WTC11 (cell line): ENCODE measurements at regions not wholly inside any gene's neighbourhood (a gene's known extent, or its start where the extent isn't known, plus 50 kb on each side); places are given as distances from the start of the nearest gene placed in this dataset.

Source experiments
- ATAC-seq: fragments of 200-7000 bp; cut with Tn5 transposase; 2 replicates; pipeline ENCODE4 v1.10.0; 2021; ENCODE audit warnings: mild to moderate bottlenecking, moderate library complexity
- CTCF ChIA-PET: fragments of 300-600 bp; sonication (Branson Sonifier 250); formaldehyde crosslinking; loops from one replicate; lab custom pipeline; 2021; ENCODE audit warnings: antibody characterized with exemption; lab: Charles Lee
- POLR2A ChIA-PET: fragments of 350-600 bp; sonication (Branson Sonifier 250); formaldehyde crosslinking; loops from one replicate; lab custom pipeline; 2021; ENCODE audit warnings: antibody characterized with exemption; lab: Charles Lee
- DNase-seq: peaks from one replicate; pipeline ENCODE4 v3.0.0; 2021; ENCODE audit warnings: low spot score
- H3K27ac Mint-ChIP-seq: 2 replicates; pipeline ENCODE4 v1.8.0; 2021; ENCODE audit warnings: mixed read lengths
- H3K27me3 Mint-ChIP-seq: 2 replicates; pipeline ENCODE4 v1.8.0; 2021; ENCODE audit warnings: low read depth, mild to moderate bottlenecking, moderate library complexity, mixed read lengths
- H3K36me3 Mint-ChIP-seq: 2 replicates; pipeline ENCODE4 v1.8.0; 2021; ENCODE audit warnings: mixed read lengths
- H3K4me1 Mint-ChIP-seq: 2 replicates; pipeline ENCODE4 v1.8.0; 2022; ENCODE audit warnings: mixed read lengths
- H3K4me3 Mint-ChIP-seq: 2 replicates; pipeline ENCODE4 v1.8.0; 2021; ENCODE audit warnings: mild to moderate bottlenecking, moderate library complexity, mixed read lengths
- H3K9me3 Mint-ChIP-seq: 2 replicates; pipeline ENCODE4 v1.8.0; 2021; ENCODE audit warnings: mixed read lengths
- AR ChIP-seq: fragments of 250-450 bp; sonication (Bioruptor Pico); IDR thresholded peaks from 2 replicates; pipeline ENCODE4 v1.9.0; 2021; ENCODE audit warnings: mild to moderate bottlenecking
- ATF6 ChIP-seq: sonication (generic); formaldehyde crosslinking; IDR thresholded peaks from 2 replicates; pipeline ENCODE4 v1.8.1; 2023; ENCODE audit warnings: mild to moderate bottlenecking, missing genetic modification reagents
- CREB1 ChIP-seq: sonication (generic); formaldehyde crosslinking; IDR thresholded peaks from 2 replicates; pipeline ENCODE4 v1.8.0; 2023; ENCODE audit warnings: mild to moderate bottlenecking, missing genetic modification reagents
- IRF2 ChIP-seq: sonication (generic); formaldehyde crosslinking; IDR thresholded peaks from 2 replicates; pipeline ENCODE4 v1.8.0; 2022; ENCODE audit warnings: low read depth, missing genetic modification reagents, borderline replicate concordance
- MAX ChIP-seq: sonication (generic); formaldehyde crosslinking; IDR thresholded peaks from 2 replicates; pipeline ENCODE4 v1.8.0; 2022; ENCODE audit warnings: mild to moderate bottlenecking, missing genetic modification reagents
- NFYB ChIP-seq: sonication (generic); formaldehyde crosslinking; conservative IDR thresholded peaks from 2 replicates; pipeline ENCODE4 v1.8.0; 2022; ENCODE audit warnings: low read depth, missing genetic modification reagents
- NR1H2 ChIP-seq: sonication (generic); formaldehyde crosslinking; IDR thresholded peaks from 2 replicates; pipeline ENCODE4 v1.9.0; 2021; ENCODE audit warnings: mild to moderate bottlenecking, moderate library complexity, missing genetic modification reagents
- NR3C1 ChIP-seq: sonication (generic); formaldehyde crosslinking; conservative IDR thresholded peaks from 2 replicates; pipeline ENCODE4 v1.8.1; 2023; ENCODE audit warnings: low read depth, mild to moderate bottlenecking, missing genetic modification reagents
- OVOL2 ChIP-seq: fragments of 250-450 bp; sonication (Bioruptor Pico); IDR thresholded peaks from 2 replicates; pipeline ENCODE4 v1.9.0; 2021; ENCODE audit warnings: mild to moderate bottlenecking, borderline replicate concordance
- PRRX2 ChIP-seq: fragments of 250-450 bp; sonication (Bioruptor Pico); IDR thresholded peaks from 2 replicates; pipeline ENCODE4 v1.8.0; 2021; ENCODE audit warnings: mild to moderate bottlenecking
- SP1 ChIP-seq: sonication (generic); formaldehyde crosslinking; conservative IDR thresholded peaks from 2 replicates; pipeline ENCODE4 v1.8.1; 2022; ENCODE audit warnings: missing genetic modification reagents
- USF2 ChIP-seq: sonication (generic); formaldehyde crosslinking; IDR thresholded peaks from 2 replicates; pipeline ENCODE4 v1.8.1; 2023; ENCODE audit warnings: mild to moderate bottlenecking, missing genetic modification reagents, moderate library complexity
- ZNF121 ChIP-seq: sonication (generic); formaldehyde crosslinking; IDR thresholded peaks from 2 replicates; pipeline ENCODE4 v1.8.0; 2023; ENCODE audit warnings: missing genetic modification reagents
- ZNF138 ChIP-seq: sonication (generic); formaldehyde crosslinking; conservative IDR thresholded peaks from 2 replicates; pipeline ENCODE4 v1.8.1; 2022; ENCODE audit warnings: mild to moderate bottlenecking, moderate library complexity, missing genetic modification reagents
- ZNF219 ChIP-seq: sonication (generic); formaldehyde crosslinking; IDR thresholded peaks from 2 replicates; pipeline ENCODE4 v1.8.0; 2023; ENCODE audit warnings: missing genetic modification reagents, mild to moderate bottlenecking, borderline replicate concordance
- ZNF512 ChIP-seq: sonication (generic); formaldehyde crosslinking; IDR thresholded peaks from 2 replicates; pipeline ENCODE4 v1.8.1; 2022; ENCODE audit warnings: missing genetic modification reagents, borderline replicate concordance

DNA sequence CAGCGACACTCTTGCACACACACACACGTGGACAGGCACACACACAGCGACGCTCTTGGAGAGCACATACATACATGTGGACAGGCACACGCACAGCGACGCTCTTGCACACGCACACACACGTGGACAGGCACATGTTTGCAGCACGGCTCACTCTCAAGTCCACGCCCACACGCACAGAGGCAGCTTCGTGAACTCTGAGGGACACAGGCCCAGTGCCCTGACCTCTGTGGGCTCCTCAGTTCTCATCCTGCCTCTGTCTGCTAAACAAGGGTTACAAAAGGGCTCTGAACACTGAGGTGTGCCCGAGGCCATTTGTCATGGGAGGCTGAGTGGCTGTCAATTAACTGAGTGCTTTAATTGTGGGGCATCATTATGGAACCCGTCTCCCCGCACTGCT, 558.8 kb upstream of the ADAMTS16 start (continued):
- no peak for TF ChIP-seq ZNF121
- no peak for TF ChIP-seq ZNF219 (CRISPR knock-in tag)
- no peak for TF ChIP-seq NFYB
- TF ChIP-seq ZNF512 (CRISPR knock-in tag), result no peak
- TF ChIP-seq ATF6 (CRISPR knock-in tag), result no peak
- TF ChIP-seq IRF2 (CRISPR knock-in tag), result no peak

DNA sequence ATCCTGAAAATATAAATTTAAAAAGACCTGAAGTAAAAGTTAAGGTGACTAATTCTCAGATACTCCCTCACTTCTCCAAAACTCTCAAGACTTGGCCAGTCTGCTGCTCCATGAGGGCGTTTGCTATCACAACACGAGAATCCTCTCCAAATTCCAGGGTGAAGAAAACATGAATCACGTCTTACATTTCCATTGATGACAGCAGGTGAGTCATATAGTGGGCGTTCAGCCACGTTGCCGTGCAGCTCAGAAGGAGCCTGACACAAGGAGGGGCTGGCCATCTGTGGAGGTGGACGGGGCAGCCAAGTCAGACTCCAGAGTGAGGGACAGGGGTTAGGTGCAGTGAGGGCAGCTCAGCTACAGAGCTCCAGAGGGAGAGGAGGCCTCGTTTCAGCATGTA, 555.1 kb upstream of the ADAMTS16 start:
- H3K27me3 Mint-ChIP-seq, result no peaks in the 10 kb centered on the region
- no peak for TF ChIP-seq MAX (CRISPR knock-in tag)
- TF ChIP-seq ZNF121, result peak; percentile 46; the same call in 1 of the 2 replicates
- TF ChIP-seq, all 79 proteins: peak for 1
- no peak overlapping the region for H3K4me3 Mint-ChIP-seq
- ChIA-PET CTCF (no interaction called here), POLR2A (no interaction called here)
- H3K9me3 Mint-ChIP-seq, result peaks cover 19% of the 10 kb centered on the region
- peaks cover 23% of the 10 kb centered on the region for H3K4me1 Mint-ChIP-seq
- ATAC-seq (no peak), DNase-seq (no peak)
- H3K36me3 Mint-ChIP-seq, result peaks cover 2% of the 10 kb centered on the region
- no peak overlapping the region for H3K27ac Mint-ChIP-seq

- ATAC-seq (no peak), DNase-seq (no peak)
- POLR2A ChIA-PET, result no interaction called here
- peaks cover 18% of the 10 kb centered on the region for H3K4me1 Mint-ChIP-seq
- peaks cover 30% of the 10 kb centered on the region for H3K36me3 Mint-ChIP-seq
- H3K27ac Mint-ChIP-seq, result no peak overlapping the region
- CTCF ChIA-PET, result interaction anchor here (0.6 to 1.2 kb wide), 3 partner anchors 27 to 318 kb away, joined by 3 read pairs; no protein-coding TSS in a partner anchor
- H3K9me3 Mint-ChIP-seq, result peaks cover 25% of the 10 kb centered on the region
- H3K4me3 Mint-ChIP-seq, result no peak overlapping the region
- H3K27me3 Mint-ChIP-seq, result no peaks in the 10 kb centered on the region
- TF ChIP-seq PRRX2, result no peak
- no peak for TF ChIP-seq NR3C1 (CRISPR knock-in tag)
- TF ChIP-seq NR1H2 (CRISPR knock-in tag), result no peak
- no peak for TF ChIP-seq OVOL2 (CRISPR knock-in tag)
- TF ChIP-seq AR, result no peak
- TF ChIP-seq SP1, result no peak
- TF ChIP-seq ZNF138, result no peak
- no peak for TF ChIP-seq USF2
- TF ChIP-seq CREB1 (CRISPR knock-in tag), result no peak
- TF ChIP-seq NFYB, result no peak
Observed at GRCh38 chr5:4613440-4613839, 526.7 kb upstream of the ADAMTS16 start.
